Fibroblast of skin of right biceps (primary cell): ENCODE measurements at regions not wholly inside any gene's neighbourhood (a gene's known extent, or its start where the extent isn't known, plus 50 kb on each side); places are given as distances from the start of the nearest gene placed in this dataset.
"Not testable (repeated sequence)": the region's sequence is repeated elsewhere in the genome, so short reads cannot be mapped to it uniquely, and the experiment has no call there.

Experiments used
- DNase-seq: peaks from one replicate; pipeline ENCODE4 v3.0.0-alpha.2; 2013

- no peak for DNase-seq
These were observed 418.8 kb downstream of the TMEM135 start for GRCh38 chr11:87456499-87456898.

GRCh38 chr11:87455180-87455579 is 417.4 kb downstream of the TMEM135 start:
- no peak for DNase-seq

DNA sequence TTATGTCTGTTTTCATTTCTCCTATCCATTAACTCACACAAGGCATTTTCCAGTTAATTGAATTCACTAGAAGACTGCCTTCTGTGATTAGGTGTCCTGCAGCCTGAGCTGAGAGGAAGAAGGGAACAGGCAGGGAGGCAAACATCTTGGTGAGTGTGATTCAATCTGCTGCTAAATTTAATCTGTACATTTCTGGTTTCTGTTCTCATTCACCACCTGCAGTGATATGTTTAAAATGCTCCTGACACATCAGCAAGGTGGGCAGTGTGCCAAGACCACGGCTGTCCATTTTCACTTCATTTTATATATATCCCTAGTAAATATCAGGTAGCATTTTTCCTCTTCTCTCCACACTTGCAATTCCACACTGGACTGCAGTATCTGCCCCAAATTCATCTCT is 416.5 kb downstream of the TMEM135 start:
- peak; percentile 38 for DNase-seq

DNA sequence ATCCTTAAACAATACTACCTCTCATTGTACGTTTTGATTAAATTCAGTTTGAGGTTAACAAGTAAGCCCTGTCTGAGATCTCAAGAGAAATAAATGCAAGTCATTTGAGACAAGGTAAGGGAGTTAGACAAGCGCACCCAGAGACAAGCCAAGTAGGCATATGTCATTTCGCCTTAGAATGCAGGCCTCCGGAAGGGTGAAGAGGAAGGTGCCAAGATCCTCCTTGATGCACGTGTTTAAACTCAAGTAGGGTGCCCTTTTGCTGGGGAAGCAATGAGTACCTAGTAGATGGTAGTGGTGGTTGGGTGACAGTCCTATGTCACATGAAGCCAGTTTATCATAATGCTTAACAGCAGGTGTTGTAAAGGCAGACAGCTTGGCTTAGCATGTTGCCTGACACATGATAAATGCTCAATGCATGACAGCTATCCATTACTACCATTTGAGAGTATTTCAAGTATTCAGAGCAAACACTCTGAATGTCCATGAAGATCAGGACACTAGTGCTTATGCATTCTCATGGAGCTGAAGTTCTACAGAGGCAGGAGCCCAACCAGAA is 415.9 kb downstream of the TMEM135 start:
- no peak for DNase-seq

DNA sequence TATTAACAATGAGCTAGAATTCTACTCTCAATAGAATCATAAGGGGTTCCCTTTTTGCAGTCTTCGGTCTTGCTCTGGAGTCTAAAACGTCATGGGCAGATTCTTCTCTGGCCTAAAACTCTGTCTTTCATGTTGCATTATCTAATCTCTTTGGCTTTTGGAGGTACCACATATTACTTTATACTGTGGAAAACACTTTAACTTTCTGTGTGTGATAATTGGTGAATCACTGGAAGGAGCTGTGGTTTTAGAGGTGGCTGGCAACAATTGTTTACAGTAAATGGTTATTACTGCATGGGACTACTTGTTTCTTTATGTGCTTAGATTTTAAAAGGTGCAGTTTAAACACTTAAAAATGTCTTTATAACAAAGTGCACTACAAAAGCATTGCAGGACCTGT is 414.3 kb downstream of the TMEM135 start:
- DNase-seq: not testable (repeated sequence)

DNA sequence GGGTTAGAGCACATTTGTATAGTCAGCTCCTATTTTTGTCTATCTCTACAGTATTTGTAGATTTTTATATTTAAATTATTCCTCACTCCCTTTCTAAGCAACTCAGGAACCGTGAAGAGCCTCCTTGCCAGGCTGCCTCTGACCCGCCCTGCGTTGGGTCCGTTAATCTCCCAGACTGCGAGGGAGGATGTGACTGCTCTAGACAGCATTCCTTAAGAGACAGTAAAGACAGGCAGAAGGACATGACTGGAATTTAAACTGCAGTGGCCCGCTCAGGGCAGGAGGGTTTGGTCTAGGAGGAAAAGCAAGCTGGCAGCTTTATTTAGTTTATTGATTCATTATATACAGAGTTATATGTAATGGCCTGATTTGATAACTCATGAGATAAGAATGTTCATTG is 413.7 kb downstream of the TMEM135 start:
- peak; percentile 54 for DNase-seq

- DNase-seq: no peak
These were observed 409.9 kb downstream of the TMEM135 start for GRCh38 chr11:87447606-87448005.

GRCh38 chr11:87444993-87445392 is 407.3 kb downstream of the TMEM135 start:
- peak; percentile 89 for DNase-seq

DNA sequence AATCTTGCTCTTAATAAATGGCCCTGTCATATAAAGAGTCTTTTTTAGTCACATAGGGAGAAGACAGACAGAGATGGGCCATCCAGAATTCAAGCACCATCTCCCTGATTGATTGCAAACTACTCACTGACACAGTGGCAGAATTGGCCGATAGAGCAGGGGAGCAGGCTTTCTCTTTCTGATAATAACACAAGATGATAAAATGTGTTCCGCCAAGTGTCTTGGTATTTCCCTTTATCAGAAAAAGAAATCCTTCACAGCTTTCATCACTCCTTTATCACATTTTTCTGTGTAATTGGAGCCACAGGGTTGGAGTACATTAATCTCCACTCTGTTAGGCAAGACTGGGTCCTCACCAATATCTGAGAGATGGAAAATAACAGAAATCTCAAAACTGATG is 406.0 kb downstream of the TMEM135 start:
- DNase-seq: peak; percentile 41

DNA sequence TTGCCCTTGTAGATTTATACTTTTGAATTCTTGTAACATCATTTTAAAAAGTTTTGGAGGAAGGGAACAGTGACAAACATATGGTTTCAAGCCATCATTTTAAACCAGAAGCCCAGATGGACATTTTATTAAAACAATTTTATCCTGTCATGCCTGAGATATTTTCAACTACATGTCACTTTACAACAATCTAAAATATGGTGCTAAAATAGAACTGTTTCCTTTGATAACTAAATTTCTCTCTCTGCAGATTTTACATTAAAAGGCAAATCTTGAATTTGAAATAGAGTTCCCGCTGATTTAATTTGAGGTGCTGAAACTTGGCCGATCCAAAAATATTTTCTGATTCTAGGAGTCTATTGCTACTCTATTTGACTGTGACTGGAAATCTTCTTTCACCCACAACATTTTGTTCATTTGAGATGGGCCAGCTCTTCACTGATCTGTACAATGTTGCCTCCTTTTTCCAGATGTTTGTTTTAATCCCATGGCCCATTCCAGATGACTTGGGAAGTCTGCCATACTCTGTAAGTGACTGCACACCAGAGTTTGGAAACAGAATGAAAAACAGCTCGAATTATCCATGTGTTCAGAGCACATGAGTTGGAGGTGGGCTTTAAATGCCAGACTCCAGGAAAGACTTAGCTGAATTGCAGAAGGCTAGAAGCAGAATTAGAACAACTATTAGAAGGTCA is 402.5 kb downstream of the TMEM135 start:
- DNase-seq: peak; percentile 55

DNA sequence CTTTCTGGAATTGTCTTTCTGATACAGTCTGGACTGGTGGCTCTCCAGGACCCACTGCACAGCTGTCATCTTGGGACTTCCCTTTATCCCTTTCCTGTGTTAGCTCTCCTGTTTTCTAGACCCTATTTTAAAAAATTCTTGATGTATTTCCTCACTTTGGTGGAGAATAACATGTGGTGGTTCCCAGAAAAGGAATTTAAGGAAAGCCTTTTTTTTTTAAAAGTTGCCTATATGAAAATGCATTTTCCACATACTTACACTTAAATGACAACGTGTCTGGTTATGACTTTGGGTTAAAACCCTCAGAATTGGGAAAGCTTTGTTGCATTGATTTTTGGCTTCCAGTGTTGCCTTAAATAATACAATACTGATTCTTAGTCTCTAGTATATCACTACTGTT is 400.7 kb downstream of the TMEM135 start:
- peak; percentile 70 for DNase-seq

GRCh38 chr11:87437844-87438223 is 400.1 kb downstream of the TMEM135 start:
- peak; percentile 91 for DNase-seq

GRCh38 chr11:87437133-87437843 is 399.6 kb downstream of the TMEM135 start:
- no peak for DNase-seq

GRCh38 chr11:87432022-87432421 is 394.3 kb downstream of the TMEM135 start:
- DNase-seq: peak; percentile 41

DNA sequence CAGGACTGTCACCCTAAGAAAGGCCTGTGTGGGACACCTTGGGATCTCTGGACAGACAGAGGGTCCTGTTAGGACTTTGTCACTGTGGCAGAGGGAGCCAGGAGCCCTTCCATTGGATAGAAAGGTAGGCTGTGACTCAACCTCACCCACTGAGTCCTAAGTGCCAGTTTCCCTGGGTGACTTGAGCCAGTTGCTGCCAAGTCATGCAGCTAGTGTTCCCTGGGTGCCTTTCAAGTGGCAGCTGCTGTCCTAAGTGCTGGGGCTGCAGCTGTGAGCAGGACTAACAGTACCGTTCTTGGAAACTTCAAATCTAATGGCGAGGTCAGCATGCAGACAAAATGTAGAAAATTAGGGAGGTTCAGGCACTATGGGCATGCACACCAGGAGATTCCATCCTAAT is 393.7 kb downstream of the TMEM135 start:
- DNase-seq: no peak

DNA sequence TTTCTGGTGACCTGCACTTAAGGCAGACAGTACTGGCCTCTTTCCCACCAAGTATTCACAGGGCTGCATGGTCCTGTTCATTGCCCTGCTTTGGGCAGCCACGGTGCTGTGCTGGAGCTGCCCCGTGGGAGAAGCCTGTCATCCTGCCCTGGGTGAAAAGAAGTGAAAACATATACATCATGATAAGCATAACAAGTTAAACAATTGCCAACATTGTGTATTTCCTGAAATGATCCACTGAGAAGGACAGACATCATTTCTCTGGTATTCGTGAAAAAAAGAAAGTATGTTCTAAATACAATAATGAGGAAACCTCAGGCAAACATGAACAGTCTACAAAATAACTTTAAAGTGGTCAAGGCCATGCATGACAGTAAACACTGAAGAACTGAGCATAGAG is 393.1 kb downstream of the TMEM135 start:
- DNase-seq: no peak

- DNase-seq: no peak
These were observed 392.3 kb downstream of the TMEM135 start for GRCh38 chr11:87429996-87430395.

- DNase-seq: peak; percentile 59
These were observed 390.5 kb downstream of the TMEM135 start for GRCh38 chr11:87428266-87428665.

DNA sequence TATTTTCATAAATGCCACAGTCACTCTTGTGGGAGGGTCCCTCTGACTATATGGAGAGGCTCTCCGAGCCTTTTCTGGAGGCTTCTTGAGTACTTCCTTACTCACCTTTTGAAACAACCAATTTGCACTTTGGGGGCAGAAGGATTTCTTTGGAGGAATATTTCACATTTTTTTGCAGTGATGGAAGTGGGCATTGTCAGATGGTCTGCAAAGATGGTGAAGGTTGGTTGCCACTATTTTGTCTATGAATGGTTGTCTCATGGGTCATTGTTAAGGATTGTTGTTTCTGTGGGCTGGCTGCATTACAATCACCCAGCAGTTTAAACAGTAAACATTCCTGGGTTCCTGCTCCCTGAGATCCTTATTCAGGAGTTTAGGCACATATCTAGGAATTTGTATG is 388.2 kb downstream of the TMEM135 start:
- peak; percentile 74 for DNase-seq

- peak; percentile 63 for DNase-seq
These were observed 387.7 kb downstream of the TMEM135 start for GRCh38 chr11:87425391-87425790.

DNA sequence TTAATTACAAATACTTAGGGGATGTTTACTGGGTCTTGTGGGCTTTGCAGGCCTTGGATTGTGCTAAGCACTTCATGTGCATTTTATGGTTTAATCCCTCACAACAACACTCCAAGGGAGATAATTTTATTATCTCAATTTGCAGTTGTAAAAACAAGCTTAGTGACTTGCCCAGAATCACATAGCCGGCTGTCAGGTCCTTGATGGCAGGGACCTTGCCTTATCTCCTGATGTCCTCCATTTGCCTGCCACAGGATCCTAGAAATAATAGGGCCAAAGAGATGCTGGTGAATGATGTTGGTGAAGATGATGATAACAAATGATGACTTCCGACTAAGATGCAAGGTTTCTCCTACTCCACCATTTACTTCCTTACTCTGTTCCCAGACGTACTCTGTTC is 385.4 kb downstream of the TMEM135 start:
- DNase-seq: no peak

DNA sequence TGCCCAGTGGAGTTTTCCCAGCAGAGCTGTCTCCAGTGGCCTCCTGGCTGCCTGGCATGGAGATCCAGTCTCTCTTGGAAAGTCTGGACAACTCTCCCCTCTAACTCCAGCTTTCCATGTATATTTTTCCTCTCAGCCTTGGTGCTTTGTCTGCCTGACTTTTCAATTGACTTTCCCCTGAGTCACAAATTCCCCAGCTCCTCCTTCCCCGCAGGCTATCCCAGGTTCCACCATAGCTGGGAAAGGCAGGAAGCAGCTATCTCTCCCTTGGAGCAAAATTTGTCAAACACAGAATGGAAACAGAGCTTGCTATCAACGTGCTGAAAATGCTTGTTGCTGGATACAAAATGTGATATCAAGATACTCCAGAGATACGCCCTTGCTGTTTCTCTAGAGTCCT is 384.8 kb downstream of the TMEM135 start:
- DNase-seq: no peak

GRCh38 chr11:87421422-87421821 is 383.7 kb downstream of the TMEM135 start:
- DNase-seq: peak; percentile 78

GRCh38 chr11:87417951-87418350 is 380.2 kb downstream of the TMEM135 start:
- DNase-seq: no peak
